Head of caudate nucleus (tissue), 42 donors: ENCODE measurements at regions not wholly inside any gene's neighbourhood (a gene's known extent, or its start where the extent isn't known, plus 50 kb on each side); places are given as distances from the start of the nearest gene placed in this dataset.

Source experiments
- DNase-seq, 42 donors: peaks; one replicate each; pipeline versions ENCODE4 v3.0.0 to v3.0.0-alpha.2; 2020 to 2021; ENCODE audit warnings: mixed read lengths in 7 of 42
- intact Hi-C: fragments of 100-400 bp; cut with DNase I; formaldehyde crosslinking; loops from one replicate; pipeline ENCODE4 v1.15.0; 2022

DNA sequence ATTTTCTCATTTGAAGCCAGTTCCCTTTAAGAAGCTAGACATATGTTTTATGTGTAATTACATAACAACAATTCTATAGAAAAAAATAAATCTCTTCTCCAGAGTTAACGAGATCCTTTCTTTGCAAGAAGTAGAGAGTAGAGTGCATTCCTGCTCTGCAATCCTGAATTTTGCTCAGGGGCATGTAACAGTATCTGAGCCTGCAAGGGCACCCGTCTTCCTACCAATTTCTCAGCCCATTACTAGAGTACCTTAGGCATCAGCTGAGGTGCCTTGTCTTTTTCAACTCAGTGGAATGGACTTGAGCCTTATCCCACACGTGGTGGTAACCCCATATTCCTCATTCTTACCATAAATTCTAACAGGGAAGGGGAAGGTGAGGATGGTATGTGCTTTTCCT lies 205.9 kb downstream of the IKZF2 start:
- DNase-seq, result no peak
- intact Hi-C loops, result no loop called here

- DNase-seq, result no peak
- intact Hi-C loops, result no loop called here
Measured at GRCh38 chr2:212943351-212943750, 208.1 kb downstream of the IKZF2 start.

DNA sequence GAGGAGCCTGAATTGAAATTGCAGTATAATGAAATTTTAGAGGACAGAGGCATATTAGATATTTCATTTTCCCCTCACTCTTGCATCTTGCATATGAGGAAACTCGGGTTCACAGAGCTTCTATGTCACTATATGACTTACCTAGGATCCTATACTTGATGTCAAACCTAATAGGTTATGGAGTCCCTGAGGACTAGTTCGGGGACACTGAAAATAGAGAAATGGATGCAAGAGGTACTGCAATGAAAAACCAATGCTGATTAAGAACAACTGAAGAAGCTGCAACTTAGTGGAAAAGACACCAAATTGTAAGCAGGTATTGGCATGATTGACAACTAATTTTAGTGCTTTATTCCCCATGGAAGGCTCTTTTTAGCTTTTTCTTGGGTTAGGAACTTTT lies 210.1 kb downstream of the IKZF2 start:
- intact Hi-C loops, result no loop called here
- DNase-seq, result no peak

DNA sequence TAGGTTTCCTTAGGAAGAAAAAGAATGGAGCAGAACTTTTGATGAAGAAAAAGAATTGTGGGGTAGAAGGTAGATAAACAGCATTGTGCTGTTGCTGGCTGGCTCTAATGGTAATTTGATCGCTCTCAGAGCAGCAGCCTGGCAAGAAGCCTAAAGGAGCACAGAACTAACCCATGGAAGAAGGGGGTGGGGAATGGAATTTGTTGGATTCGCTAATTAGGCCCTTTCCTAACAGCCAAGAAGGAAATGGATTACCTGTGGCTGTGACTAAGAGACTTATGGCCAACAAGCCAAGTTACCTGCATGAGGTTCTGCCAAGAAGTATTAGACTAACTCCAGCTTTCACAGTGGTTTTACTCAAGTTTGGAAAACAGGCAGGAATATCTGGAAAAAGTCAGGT lies 210.6 kb downstream of the IKZF2 start:
- intact Hi-C loops, result no loop called here
- peak in 5 of 42 donors; percentile 5 to 49 (median 16) for DNase-seq

- DNase-seq, result no peak
- intact Hi-C loops, result no loop called here
Measured at GRCh38 chr2:212939777-212940531, 211.5 kb downstream of the IKZF2 start.

DNA sequence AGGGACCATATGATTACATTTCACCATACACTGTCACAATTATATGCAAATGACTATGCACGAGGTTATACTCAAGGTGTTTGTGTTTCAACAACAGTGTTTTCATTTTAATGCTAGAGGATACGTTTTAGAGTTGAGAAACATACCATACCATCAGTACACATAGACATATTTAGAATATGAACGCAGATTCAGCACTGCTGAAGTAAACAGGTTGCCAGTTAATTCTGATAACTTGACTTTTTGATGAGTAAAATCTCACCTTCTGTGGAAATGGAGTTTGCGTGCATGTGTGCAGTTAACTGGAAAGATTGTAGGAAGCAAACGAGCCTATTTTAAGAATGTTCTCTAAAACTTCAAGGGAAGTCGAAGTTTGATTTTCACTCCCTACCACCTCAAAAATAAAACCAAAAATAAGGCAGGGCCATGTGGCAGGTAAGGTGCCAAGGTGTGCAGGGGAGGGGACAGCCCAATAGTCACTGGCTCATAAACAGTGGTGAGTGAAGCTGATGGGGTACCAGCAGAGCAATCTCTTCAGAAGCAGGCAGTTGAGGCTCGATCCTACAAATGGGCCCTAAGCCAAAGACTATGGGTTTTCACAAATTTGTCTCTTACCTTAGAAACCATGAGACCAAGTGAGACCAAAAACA lies 213.1 kb downstream of the IKZF2 start:
- no peak for DNase-seq
- intact Hi-C loops, result no loop called here

DNA sequence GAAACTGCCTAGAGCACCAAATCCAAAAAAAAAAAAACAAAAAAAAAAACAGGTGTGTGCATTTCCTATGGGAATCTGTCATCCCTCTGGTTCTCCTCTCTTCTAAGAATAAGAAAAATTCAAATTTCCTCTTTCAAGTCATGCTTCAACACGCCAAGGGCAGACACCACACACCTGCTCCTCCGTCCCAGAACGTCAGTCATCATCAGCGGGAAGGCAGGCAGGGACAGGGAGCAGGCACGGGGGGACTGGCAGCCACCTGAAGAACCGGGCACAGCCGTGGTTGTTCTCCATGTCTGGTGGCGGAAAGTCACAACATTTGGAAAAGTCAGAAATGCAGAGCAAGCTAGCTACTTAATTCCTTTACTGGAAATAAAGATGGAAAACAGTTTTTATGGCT lies 214.8 kb downstream of the IKZF2 start:
- DNase-seq, result no peak
- intact Hi-C loops, result no loop called here

- intact Hi-C loops, result no loop called here
- no peak for DNase-seq
Measured at GRCh38 chr2:212935752-212936151, 215.7 kb downstream of the IKZF2 start.

DNA sequence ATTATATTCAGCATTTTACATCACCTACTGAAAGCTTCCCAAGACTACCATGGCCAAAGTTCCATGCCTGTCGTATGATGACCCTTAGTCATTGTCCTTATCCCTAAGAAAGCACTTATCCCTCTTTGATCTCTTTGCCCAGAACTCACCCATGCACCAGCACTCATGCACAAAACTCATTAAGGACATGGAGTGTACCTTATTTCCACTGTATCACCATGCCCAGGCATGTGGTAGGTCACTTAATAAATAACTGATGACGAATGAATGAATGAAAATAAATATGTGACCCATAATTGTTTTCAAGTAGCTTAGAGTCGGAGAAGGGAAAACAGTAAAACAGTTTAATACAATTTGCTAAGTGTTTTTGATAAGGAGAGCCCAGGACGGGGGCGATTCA lies 220.1 kb downstream of the IKZF2 start:
- intact Hi-C loops, result no loop called here
- DNase-seq, result no peak

GRCh38 chr2:212930556-212931260 lies 220.7 kb downstream of the IKZF2 start:
- no peak for DNase-seq
- intact Hi-C loops, result no loop called here

DNA sequence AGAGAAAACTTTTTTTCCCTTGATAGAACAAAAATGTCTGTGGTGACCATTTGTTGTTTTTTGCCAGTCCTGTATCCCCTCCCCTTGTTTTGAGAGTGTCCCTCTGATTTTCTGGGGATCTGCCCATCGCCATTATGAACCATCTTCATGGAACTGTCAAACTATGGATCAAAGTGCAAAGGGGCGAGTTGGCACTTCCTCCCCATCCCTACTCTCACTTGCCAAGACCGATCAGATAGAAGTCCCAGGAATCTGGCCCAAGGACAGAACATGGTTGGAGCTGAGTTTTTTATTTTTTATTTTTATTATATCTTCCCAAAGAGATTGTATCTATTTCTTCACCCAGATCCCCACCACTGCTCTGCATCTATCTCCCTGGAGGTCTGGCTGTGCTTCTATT lies 221.4 kb downstream of the IKZF2 start:
- intact Hi-C loops, result no loop called here
- no peak for DNase-seq

DNA sequence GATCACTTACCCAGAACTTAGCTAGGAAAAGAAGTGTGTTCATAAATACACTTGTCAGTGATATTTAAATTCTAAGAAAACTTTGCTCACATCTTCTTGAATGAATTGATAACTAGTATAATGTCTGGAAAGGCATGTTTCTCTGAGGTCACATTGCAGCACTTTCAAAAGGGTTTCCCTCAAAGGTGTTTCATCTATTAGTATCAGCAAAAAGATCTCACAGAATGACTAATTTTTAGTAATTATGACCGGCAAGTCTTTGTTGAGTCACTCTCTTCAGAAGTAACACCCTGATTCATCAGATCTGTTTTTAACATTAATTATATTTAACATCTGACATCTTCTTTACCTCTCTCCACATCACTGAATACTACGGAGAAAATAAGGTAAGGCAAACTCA lies 222.3 kb downstream of the IKZF2 start:
- intact Hi-C loops, result no loop called here
- no peak for DNase-seq

DNA sequence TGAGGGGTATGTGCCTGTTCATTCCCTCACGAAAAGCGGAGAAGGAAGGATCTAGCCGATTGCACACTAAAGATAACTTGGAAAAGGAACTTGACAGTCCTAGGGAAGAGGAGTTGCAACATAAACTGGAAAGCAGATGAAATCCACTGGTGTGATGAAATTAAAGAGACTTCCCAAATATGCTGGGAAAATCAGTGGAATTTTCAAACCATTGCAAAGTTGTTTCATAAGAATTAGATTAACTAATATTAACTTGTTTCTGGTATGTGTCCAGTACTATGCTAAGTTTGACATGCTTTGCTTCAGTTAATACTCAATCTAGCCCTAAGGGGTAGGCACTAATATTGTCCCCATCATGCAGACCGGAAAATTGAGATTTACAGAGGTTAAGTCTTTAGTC lies 222.7 kb downstream of the IKZF2 start:
- DNase-seq, result no peak
- intact Hi-C loops, result no loop called here

- intact Hi-C loops, result no loop called here
- DNase-seq, result peak in 28 of 42 donors; percentile 13 to 64 (median 35)
Measured at GRCh38 chr2:212926940-212927339, 224.5 kb downstream of the IKZF2 start.

DNA sequence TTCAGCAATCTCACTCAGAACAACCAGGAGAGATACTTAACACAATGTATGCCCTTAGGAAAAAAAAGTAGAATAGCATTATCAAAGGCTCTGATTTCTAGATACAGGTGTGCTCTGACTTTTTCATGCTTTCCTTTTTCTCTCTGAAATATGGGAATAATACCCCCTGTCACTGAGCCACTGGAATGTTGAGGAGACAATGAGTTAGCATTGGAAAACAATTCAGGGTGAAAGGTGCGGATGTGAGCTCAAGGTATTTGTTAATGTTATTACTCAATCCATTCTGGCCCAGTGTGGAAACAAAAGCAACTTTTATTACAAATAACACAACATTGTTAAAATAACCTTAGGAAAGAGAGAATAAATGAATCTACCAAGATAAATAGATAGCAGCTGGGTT lies 228.0 kb downstream of the IKZF2 start:
- intact Hi-C loops, result no loop called here
- no peak for DNase-seq

- DNase-seq, result no peak
- intact Hi-C loops, result no loop called here
Measured at GRCh38 chr2:212922701-212923100, 228.7 kb downstream of the IKZF2 start.

GRCh38 chr2:212921711-212922110 lies 229.7 kb downstream of the IKZF2 start:
- no peak for DNase-seq

GRCh38 chr2:212921061-212921460 lies 230.4 kb downstream of the IKZF2 start:
- intact Hi-C loops, result no loop called here
- no peak for DNase-seq

More at GRCh38 chr2:212921711-212922110, 229.7 kb downstream of the IKZF2 start:
- intact Hi-C loops, result no loop called here

- DNase-seq, result no peak
- intact Hi-C loops, result no loop called here
Measured at GRCh38 chr2:212919238-212919637, 232.2 kb downstream of the IKZF2 start.

- DNase-seq, result no peak
- intact Hi-C loops, result no loop called here
Measured at GRCh38 chr2:212918336-212918735, 233.1 kb downstream of the IKZF2 start.
